ENCODE measurements at regions not wholly inside any gene's neighbourhood (a gene's known extent, or its start where the extent isn't known, plus 50 kb on each side); places are given as distances from the start of the nearest gene placed in this dataset.

DNA sequence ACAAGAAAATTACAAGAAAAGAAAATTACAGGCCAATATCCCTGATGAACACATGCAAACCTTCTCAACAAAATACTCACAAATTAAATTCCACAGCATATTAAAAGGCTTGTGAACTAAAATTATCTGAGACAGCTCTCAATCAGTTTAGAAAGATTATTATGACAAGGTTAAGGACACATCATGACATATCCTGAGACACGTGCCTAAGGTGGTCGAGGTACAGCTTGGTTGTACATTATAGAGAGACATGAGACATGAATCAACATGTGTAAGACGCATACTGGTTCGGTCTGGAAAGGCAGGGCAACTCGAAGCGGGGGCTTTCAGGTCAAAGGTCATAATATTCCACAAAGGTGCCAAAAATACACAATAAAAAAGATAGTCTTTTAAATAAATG lies 598.3 kb upstream of the REG3G start:
- Histone ChIP-seq H3K9me3 (ENCODE audit: control insufficient read depth, low read depth, low read length) (no peaks in the 10 kb centered on the region), H3K4me1 (ENCODE audit: insufficient read depth, low read length) (no peaks in the 10 kb centered on the region)

More for the DNA sequence above, 598.3 kb upstream of the REG3G start:
- H2BK120ac ChIP-seq (ENCODE audit: low read depth, low read length, poor library complexity, severe bottlenecking), result no peak overlapping the region
- no peak overlapping the region for H2AK5ac ChIP-seq (ENCODE audit: insufficient read length, low read length)
- no peak overlapping the region for H3K14ac ChIP-seq (ENCODE audit: insufficient read depth, low read length)
- no peaks in the 10 kb centered on the region for H3K79me2 ChIP-seq (ENCODE audit: insufficient read depth, low read length)
- H3K56ac ChIP-seq (ENCODE audit: insufficient read length, low read depth, low read length), result no peak overlapping the region
- H3T11ph ChIP-seq (ENCODE audit: low read length), result no peak overlapping the region
- Mint-ChIP-seq H3K4me3 (no peak overlapping the region), H3K9me3 (no peaks in the 10 kb centered on the region), H3K27me3 (ENCODE audit: low read depth) (no peaks in the 10 kb centered on the region), H3K36me3 (ENCODE audit: insufficient read depth in 1 of 3, low read depth in 3 of 3) (no peaks in the 10 kb centered on the region), H3K4me1 (no peaks in the 10 kb centered on the region), H3K27ac (no peak overlapping the region)
- H3K9ac ChIP-seq (ENCODE audit: extremely low read depth, insufficient read length, low read length), result no peak overlapping the region
- H3K27me3 ChIP-seq (ENCODE audit: insufficient read depth, low read length), result no peaks in the 10 kb centered on the region
- no peak overlapping the region for H2BK12ac ChIP-seq (ENCODE audit: insufficient read length, low read depth, low read length)
- no peak overlapping the region for H3K27ac ChIP-seq (ENCODE audit: insufficient read length, low read depth, low read length)
- DNase-seq, result no peak
- no peak overlapping the region for H2BK5ac ChIP-seq (ENCODE audit: insufficient read length, low read length)
- no peak overlapping the region for H2AFZ ChIP-seq (ENCODE audit: low read length)
- no peak overlapping the region for H2BK20ac ChIP-seq (ENCODE audit: low read depth, low read length, poor library complexity, severe bottlenecking)
- H2BK15ac ChIP-seq (ENCODE audit: low read depth, low read length), result no peak overlapping the region
- WGBS (ENCODE audit: extremely low coverage, insufficient read length, low lambda C conversion rate), result no CpG with 5 or more reads among the region's 6 CpGs
- H3K23me2 ChIP-seq (ENCODE audit: insufficient read length, low read depth, low read length, poor library complexity, severe bottlenecking), result no peaks in the 10 kb centered on the region
- H3K79me1 ChIP-seq (ENCODE audit: insufficient read depth, low read depth, low read length, poor library complexity, severe bottlenecking), result no peaks in the 10 kb centered on the region
- H3K18ac ChIP-seq (ENCODE audit: insufficient read length, low read depth, low read length), result no peak overlapping the region
- no peak overlapping the region for H3K23ac ChIP-seq (ENCODE audit: insufficient read length, low read depth, low read length)
- no peak overlapping the region for H4K91ac ChIP-seq (ENCODE audit: insufficient read length, low read depth, low read length)
- no peak overlapping the region for H3K4ac ChIP-seq (ENCODE audit: low read depth, low read length)
- H3K4me2 ChIP-seq (ENCODE audit: insufficient read depth, insufficient read length, low read length), result no peak overlapping the region
- TF ChIP-seq, protein P1, sequence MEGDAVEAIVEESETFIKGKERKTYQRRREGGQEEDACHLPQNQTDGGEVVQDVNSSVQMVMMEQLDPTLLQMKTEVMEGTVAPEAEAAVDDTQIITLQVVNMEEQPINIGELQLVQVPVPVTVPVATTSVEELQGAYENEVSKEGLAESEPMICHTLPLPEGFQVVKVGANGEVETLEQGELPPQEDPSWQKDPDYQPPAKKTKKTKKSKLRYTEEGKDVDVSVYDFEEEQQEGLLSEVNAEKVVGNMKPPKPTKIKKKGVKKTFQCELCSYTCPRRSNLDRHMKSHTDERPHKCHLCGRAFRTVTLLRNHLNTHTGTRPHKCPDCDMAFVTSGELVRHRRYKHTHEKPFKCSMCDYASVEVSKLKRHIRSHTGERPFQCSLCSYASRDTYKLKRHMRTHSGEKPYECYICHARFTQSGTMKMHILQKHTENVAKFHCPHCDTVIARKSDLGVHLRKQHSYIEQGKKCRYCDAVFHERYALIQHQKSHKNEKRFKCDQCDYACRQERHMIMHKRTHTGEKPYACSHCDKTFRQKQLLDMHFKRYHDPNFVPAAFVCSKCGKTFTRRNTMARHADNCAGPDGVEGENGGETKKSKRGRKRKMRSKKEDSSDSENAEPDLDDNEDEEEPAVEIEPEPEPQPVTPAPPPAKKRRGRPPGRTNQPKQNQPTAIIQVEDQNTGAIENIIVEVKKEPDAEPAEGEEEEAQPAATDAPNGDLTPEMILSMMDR (conservative IDR thresholded peaks at IDR 0.05), result no peak
- H4K8ac ChIP-seq (replicated peaks; ENCODE audit: insufficient read length, low read depth, low read length), result no peak overlapping the region
- no peak overlapping the region for H4K5ac ChIP-seq (ENCODE audit: insufficient read length, low read depth, low read length)
- H4K20me1 ChIP-seq (ENCODE audit: control insufficient read depth, insufficient read depth, insufficient read length), result no peaks in the 10 kb centered on the region

Measured in H9 (cell line).